Mesenchymal stem cell (in vitro differentiated cells and primary cell): ENCODE measurements at regions not wholly inside any gene's neighbourhood (a gene's known extent, or its start where the extent isn't known, plus 50 kb on each side); places are given as distances from the start of the nearest gene placed in this dataset.

ENCODE experiments used
- DNase-seq: peaks from one replicate; pipeline ENCODE4 v3.0.0-alpha.2; 2013
- H2AFZ ChIP-seq: one replicate; pipeline ENCODE4 v1.6.1; 2013; ENCODE audit warnings: low read depth, mild to moderate bottlenecking, control low read depth, inconsistent platforms, low read length, moderate library complexity
- H2AK5ac ChIP-seq: 2 replicates; pipeline ENCODE4 v1.6.1; 2013; ENCODE audit warnings: low read length, moderate library complexity, mild to moderate bottlenecking, inconsistent platforms; ENCODE audit not compliant: severe bottlenecking
- H2BK120ac ChIP-seq: one replicate; pipeline ENCODE4 v1.6.1; 2013; ENCODE audit warnings: low read depth, mild to moderate bottlenecking, inconsistent platforms, low read length, moderate library complexity
- H2BK12ac ChIP-seq, 2 experiments: one replicate each; pipeline ENCODE4 v1.6.1; 2013; ENCODE audit warnings: inconsistent platforms in 2 of 2, low read length in 2 of 2, mild to moderate bottlenecking in 2 of 2, moderate library complexity in 2 of 2, control low read depth in 1 of 2
- H2BK15ac ChIP-seq: one replicate; pipeline ENCODE4 v1.6.1; 2013; ENCODE audit warnings: mild to moderate bottlenecking, low read depth, inconsistent platforms; ENCODE audit not compliant: poor library complexity, severe bottlenecking
- H2BK5ac ChIP-seq: 2 replicates; pipeline ENCODE4 v1.6.1; 2013; ENCODE audit warnings: low read depth, mild to moderate bottlenecking, low read length, control low read depth, inconsistent platforms; ENCODE audit not compliant: poor library complexity, severe bottlenecking
- H3K14ac ChIP-seq, 2 experiments: one replicate each; pipeline ENCODE4 v1.6.1; 2013; ENCODE audit warnings: inconsistent platforms in 2 of 2, low read length in 2 of 2, control low read depth in 1 of 2, mild to moderate bottlenecking in 1 of 2, moderate library complexity in 1 of 2
- H3K18ac ChIP-seq, 2 experiments: one replicate each; pipeline ENCODE4 v1.6.1; 2013; ENCODE audit warnings: inconsistent platforms in 2 of 2, low read length in 2 of 2, control low read depth in 1 of 2, low read depth in 1 of 2, mild to moderate bottlenecking in 1 of 2
- H3K23ac ChIP-seq, 2 experiments: one replicate each; pipeline ENCODE4 v1.6.1; 2013; ENCODE audit warnings: inconsistent platforms in 2 of 2, low read length in 2 of 2, mild to moderate bottlenecking in 2 of 2, moderate library complexity in 2 of 2, control low read depth in 1 of 2
- H3K27ac ChIP-seq: 2 replicates; pipeline ENCODE4 v1.5.1; 2013; ENCODE audit warnings: mild to moderate bottlenecking, moderate library complexity, low read length, control low read depth, inconsistent platforms; ENCODE audit not compliant: poor library complexity, severe bottlenecking
- H3K27me3 ChIP-seq, 2 experiments: 2 replicates each; pipeline versions ENCODE4 v1.6.1 to v1.7.0; 2013; ENCODE audit warnings: low read length in 2 of 2, mild to moderate bottlenecking in 2 of 2, moderate library complexity in 2 of 2, control low read depth in 1 of 2, inconsistent platforms in 1 of 2; ENCODE audit not compliant: control insufficient read depth in 1 of 2, insufficient read depth in 1 of 2
- H3K36me3 ChIP-seq, 2 experiments: 2 replicates each; pipeline versions ENCODE4 v1.6.1 to v1.7.0; 2013; ENCODE audit warnings: low read length in 2 of 2, control low read depth in 1 of 2, inconsistent platforms in 1 of 2, low read depth in 1 of 2, mild to moderate bottlenecking in 1 of 2; ENCODE audit not compliant: insufficient read depth in 2 of 2, control insufficient read depth in 1 of 2
- H3K4ac ChIP-seq, 2 experiments: one replicate each; pipeline ENCODE4 v1.6.1; 2013; ENCODE audit warnings: inconsistent platforms in 2 of 2, low read length in 2 of 2, mild to moderate bottlenecking in 2 of 2, moderate library complexity in 2 of 2, control low read depth in 1 of 2, low read depth in 1 of 2
- H3K4me1 ChIP-seq: 2 replicates; pipeline ENCODE4 v1.6.1; 2013; ENCODE audit warnings: low read depth, low read length, control low read depth; ENCODE audit not compliant: control insufficient read depth, insufficient read depth
- H3K4me2 ChIP-seq: 2 replicates; pipeline ENCODE4 v1.6.1; 2013; ENCODE audit warnings: low read length, mild to moderate bottlenecking, inconsistent platforms; ENCODE audit not compliant: poor library complexity, severe bottlenecking
- H3K4me3 ChIP-seq, 2 experiments: 2 replicates each; pipeline versions ENCODE4 v1.5.1 to v1.7.0; 2013; ENCODE audit warnings: low read length in 2 of 2, mild to moderate bottlenecking in 2 of 2, control low read depth in 1 of 2, low read depth in 1 of 2; ENCODE audit not compliant: insufficient read depth in 1 of 2
- H3K79me1 ChIP-seq: replicated peaks from 2 replicates; pipeline ENCODE4 v1.6.1; 2013; ENCODE audit warnings: mild to moderate bottlenecking, control low read depth, low read length, inconsistent platforms; ENCODE audit not compliant: poor library complexity, severe bottlenecking
- H3K9ac ChIP-seq: 2 replicates; pipeline ENCODE4 v1.7.0; 2013; ENCODE audit warnings: mild to moderate bottlenecking, low read length, moderate library complexity
- H3K9me3 ChIP-seq: 2 replicates; pipeline ENCODE4 v1.7.0; 2013; ENCODE audit warnings: mild to moderate bottlenecking, low read length; ENCODE audit not compliant: control insufficient read depth
- H4K8ac ChIP-seq: one replicate; pipeline ENCODE4 v1.6.1; 2013; ENCODE audit warnings: inconsistent platforms, mild to moderate bottlenecking, low read length, moderate library complexity
- H4K91ac ChIP-seq: one replicate; pipeline ENCODE4 v1.6.1; 2013; ENCODE audit warnings: mild to moderate bottlenecking, low read length, inconsistent platforms
- WGBS: methylation state at CpG from one replicate; pipeline ENCODE4 v1.1.7; 2013; ENCODE audit warnings: mixed read lengths; 5-methylcytosine and 5-hydroxymethylcytosine counted together

GRCh38 chr2:59239146-59239545, 998.0 kb upstream of the FANCL start:
- no peak for DNase-seq
- no peak overlapping the region for H2BK15ac ChIP-seq
- H3K4ac ChIP-seq = no peak overlapping the region
- H3K9ac ChIP-seq = no peak overlapping the region
- no peaks in the 10 kb centered on the region for H3K36me3 ChIP-seq
- no peak overlapping the region for H4K91ac ChIP-seq
- no peak overlapping the region for H4K8ac ChIP-seq
- no peaks in the 10 kb centered on the region for H3K4me1 ChIP-seq
- no peak overlapping the region for H3K18ac ChIP-seq
- H3K14ac ChIP-seq = no peak overlapping the region
- 80% methylated on average over 4 of the region's 4 CpGs for WGBS
- H2AK5ac ChIP-seq = no peak overlapping the region
- no peak overlapping the region for H3K27ac ChIP-seq
- no peak overlapping the region for H2BK120ac ChIP-seq
- no peaks in the 10 kb centered on the region for H3K27me3 ChIP-seq
- H3K4me3 ChIP-seq = no peak overlapping the region
- H2AFZ ChIP-seq = no peak overlapping the region
- no peak overlapping the region for H2BK12ac ChIP-seq
- no peaks in the 10 kb centered on the region for H3K9me3 ChIP-seq
- no peak overlapping the region for H3K4me2 ChIP-seq
- no peak overlapping the region for H3K23ac ChIP-seq
- H3K79me1 ChIP-seq = no peaks in the 10 kb centered on the region
- no peak overlapping the region for H2BK5ac ChIP-seq

GRCh38 chr2:59237311-59237710, 996.2 kb upstream of the FANCL start:
- Histone ChIP-seq H3K4me1 (no peaks in the 10 kb centered on the region), H3K4ac (no peak overlapping the region), H3K14ac (no peak overlapping the region), H2BK12ac (no peak overlapping the region), H3K36me3 (no peaks in the 10 kb centered on the region), H2AFZ (no peak overlapping the region), H3K27me3 (no peaks in the 10 kb centered on the region), H3K79me1 (no peaks in the 10 kb centered on the region), H3K9me3 (no peaks in the 10 kb centered on the region), H3K18ac (no peak overlapping the region), H2BK15ac (no peak overlapping the region), H3K9ac (no peak overlapping the region), H3K4me2 (no peak overlapping the region), H3K4me3 (no peak overlapping the region), H2BK120ac (no peak overlapping the region), H3K23ac (no peak overlapping the region), H2BK5ac (no peak overlapping the region), H3K27ac (no peak overlapping the region), H4K91ac (no peak overlapping the region), H4K8ac (no peak overlapping the region), H2AK5ac (no peak overlapping the region)
- no peak for DNase-seq
- no CpG with 5 or more reads among the region's 2 CpGs for WGBS

- H4K91ac ChIP-seq = no peak overlapping the region
- no peak overlapping the region for H3K4me2 ChIP-seq
- H2AFZ ChIP-seq = no peak overlapping the region
- H3K27me3 ChIP-seq = no peaks in the 10 kb centered on the region
- H3K23ac ChIP-seq = no peak overlapping the region
- no peaks in the 10 kb centered on the region for H3K36me3 ChIP-seq
- H2BK5ac ChIP-seq = no peak overlapping the region
- no peak overlapping the region for H4K8ac ChIP-seq
- no peak overlapping the region for H3K4ac ChIP-seq
- peak; percentile 48 for DNase-seq
- WGBS = 76% methylated on average over 4 of the region's 5 CpGs
- no peak overlapping the region for H3K9ac ChIP-seq
- no peak overlapping the region for H2BK12ac ChIP-seq
- no peak overlapping the region for H3K18ac ChIP-seq
- H3K14ac ChIP-seq = no peak overlapping the region
- no peak overlapping the region for H3K27ac ChIP-seq
- H3K9me3 ChIP-seq = no peaks in the 10 kb centered on the region
- H2BK120ac ChIP-seq = no peak overlapping the region
- no peak overlapping the region for H3K4me3 ChIP-seq
- H2BK15ac ChIP-seq = no peak overlapping the region
- no peaks in the 10 kb centered on the region for H3K79me1 ChIP-seq
- no peaks in the 10 kb centered on the region for H3K4me1 ChIP-seq
- H2AK5ac ChIP-seq = no peak overlapping the region
Observed at GRCh38 chr2:59236723-59237122, 995.6 kb upstream of the FANCL start.

GRCh38 chr2:59233920-59234319, 992.8 kb upstream of the FANCL start:
- no peak overlapping the region for H2BK5ac ChIP-seq
- H3K18ac ChIP-seq = no peak overlapping the region
- H3K14ac ChIP-seq = no peak overlapping the region
- no peak overlapping the region for H3K9ac ChIP-seq
- no peak overlapping the region for H2AFZ ChIP-seq
- WGBS = 76% methylated on average over 1 of the region's 4 CpGs
- H2BK120ac ChIP-seq = no peak overlapping the region
- H4K91ac ChIP-seq = no peak overlapping the region
- no peak overlapping the region for H3K4me2 ChIP-seq
- H3K9me3 ChIP-seq = no peaks in the 10 kb centered on the region
- no peak overlapping the region for H2AK5ac ChIP-seq
- H3K79me1 ChIP-seq = no peaks in the 10 kb centered on the region
- no peak overlapping the region for H3K4me3 ChIP-seq
- H3K27me3 ChIP-seq = no peaks in the 10 kb centered on the region
- H3K4me1 ChIP-seq = no peaks in the 10 kb centered on the region
- H3K4ac ChIP-seq = no peak overlapping the region
- H4K8ac ChIP-seq = no peak overlapping the region
- no peak overlapping the region for H3K23ac ChIP-seq
- H3K27ac ChIP-seq = no peak overlapping the region
- H2BK15ac ChIP-seq = no peak overlapping the region
- H2BK12ac ChIP-seq = no peak overlapping the region
- no peak for DNase-seq
- H3K36me3 ChIP-seq = no peaks in the 10 kb centered on the region
